ENCODE measurements at regions not wholly inside any gene's neighbourhood (a gene's known extent, or its start where the extent isn't known, plus 50 kb on each side); places are given as distances from the start of the nearest gene placed in this dataset.
"Not testable (repeated sequence)": the region's sequence is repeated elsewhere in the genome, so short reads cannot be mapped to it uniquely, and the experiment has no call there.

- no peak overlapping the region for H3K4me3 Mint-ChIP-seq
- H3K27ac Mint-ChIP-seq: no peak overlapping the region
- no peaks in the 10 kb centered on the region for H3K27me3 Mint-ChIP-seq (ENCODE audit: low read depth)
- no peaks in the 10 kb centered on the region for H3K36me3 Mint-ChIP-seq (ENCODE audit: insufficient read depth in 2 of 2)
- no peaks in the 10 kb centered on the region for H3K9me3 Mint-ChIP-seq
- no peaks in the 10 kb centered on the region for H3K4me1 Mint-ChIP-seq (ENCODE audit: low read depth)
- ATAC-seq (replicated peaks in 1 of 2) (no peak), DNase-seq (no peak)
Observed at GRCh38 chr6:145279551-145279950, 455.8 kb downstream of the EPM2A start.

GRCh38 chr6:145279993-145280392 lies 455.3 kb downstream of the EPM2A start:
- no peak for ATAC-seq (replicated peaks in 1 of 2)
- Mint-ChIP-seq H3K4me1 (ENCODE audit: low read depth) (no peaks in the 10 kb centered on the region), H3K36me3 (ENCODE audit: insufficient read depth in 2 of 2) (no peaks in the 10 kb centered on the region), H3K4me3 (no peak overlapping the region), H3K27ac (no peak overlapping the region), H3K9me3 (no peaks in the 10 kb centered on the region), H3K27me3 (ENCODE audit: low read depth) (no peaks in the 10 kb centered on the region)
- DNase-seq: no peak

- not testable (repeated sequence) for H3K4me3 Mint-ChIP-seq; H3K27me3 Mint-ChIP-seq (ENCODE audit: low read depth); DNase-seq; ATAC-seq (replicated peaks in 1 of 2); H3K36me3 Mint-ChIP-seq (ENCODE audit: insufficient read depth in 2 of 2); H3K4me1 Mint-ChIP-seq (ENCODE audit: low read depth); H3K9me3 Mint-ChIP-seq; H3K27ac Mint-ChIP-seq
Observed at GRCh38 chr6:145283209-145283608, 452.1 kb downstream of the EPM2A start.

- H3K27me3 Mint-ChIP-seq (ENCODE audit: low read depth): no peaks in the 10 kb centered on the region
- H3K27ac Mint-ChIP-seq: no peak overlapping the region
- no peak for ATAC-seq (replicated peaks in 1 of 2)
- no peaks in the 10 kb centered on the region for H3K4me1 Mint-ChIP-seq (ENCODE audit: low read depth)
- peaks cover under 1% of the 10 kb centered on the region in 2 donors for H3K9me3 Mint-ChIP-seq
- H3K36me3 Mint-ChIP-seq (ENCODE audit: insufficient read depth in 2 of 2): no peaks in the 10 kb centered on the region
- no peak overlapping the region for H3K4me3 Mint-ChIP-seq
- no peak for DNase-seq
Observed at GRCh38 chr6:145283856-145284255, 451.5 kb downstream of the EPM2A start.

- Mint-ChIP-seq H3K9me3 (peaks cover 1 to 2% of the 10 kb centered on the region in 2 donors), H3K27me3 (ENCODE audit: low read depth) (no peaks in the 10 kb centered on the region), H3K4me3 (no peak overlapping the region), H3K27ac (no peak overlapping the region), H3K4me1 (ENCODE audit: low read depth) (no peaks in the 10 kb centered on the region), H3K36me3 (ENCODE audit: insufficient read depth in 2 of 2) (no peaks in the 10 kb centered on the region)
- DNase-seq: no peak
- ATAC-seq (replicated peaks in 1 of 2): no peak
Observed at GRCh38 chr6:145286916-145287315, 448.4 kb downstream of the EPM2A start.

GRCh38 chr6:145289573-145289972 lies 445.7 kb downstream of the EPM2A start:
- DNase-seq (no peak), ATAC-seq (replicated peaks in 1 of 2) (no peak)
- Mint-ChIP-seq H3K27me3 (ENCODE audit: low read depth) (no peaks in the 10 kb centered on the region), H3K9me3 (peaks cover 1 to 2% of the 10 kb centered on the region in 2 donors), H3K4me3 (no peak overlapping the region), H3K4me1 (ENCODE audit: low read depth) (no peaks in the 10 kb centered on the region), H3K27ac (no peak overlapping the region), H3K36me3 (ENCODE audit: insufficient read depth in 2 of 2) (no peaks in the 10 kb centered on the region)

GRCh38 chr6:145290122-145290521 lies 445.2 kb downstream of the EPM2A start:
- Mint-ChIP-seq H3K36me3 (ENCODE audit: insufficient read depth in 2 of 2) (no peaks in the 10 kb centered on the region), H3K4me1 (ENCODE audit: low read depth) (no peaks in the 10 kb centered on the region), H3K27ac (peak overlapping the region; percentile 50), H3K9me3 (peaks cover 1 to 2% of the 10 kb centered on the region in 2 donors), H3K27me3 (ENCODE audit: low read depth) (no peaks in the 10 kb centered on the region), H3K4me3 (no peak overlapping the region)
- DNase-seq: no peak
- no peak for ATAC-seq (replicated peaks in 1 of 2)

- no peak for ATAC-seq (replicated peaks in 1 of 2)
- no peak for DNase-seq
- peaks cover 1 to 2% of the 10 kb centered on the region in 2 donors for H3K9me3 Mint-ChIP-seq
Observed at GRCh38 chr6:145292066-145292465, 443.3 kb downstream of the EPM2A start.

GRCh38 chr6:145294942-145295341 lies 440.4 kb downstream of the EPM2A start:
- DNase-seq (no peak), ATAC-seq (replicated peaks in 1 of 2) (no peak)
- Mint-ChIP-seq H3K4me3 (no peak overlapping the region), H3K36me3 (ENCODE audit: insufficient read depth in 2 of 2) (no peaks in the 10 kb centered on the region), H3K9me3 (no peaks in the 10 kb centered on the region), H3K27ac (no peak overlapping the region), H3K4me1 (ENCODE audit: low read depth) (no peaks in the 10 kb centered on the region), H3K27me3 (ENCODE audit: low read depth) (no peaks in the 10 kb centered on the region)

More at GRCh38 chr6:145292066-145292465, 443.3 kb downstream of the EPM2A start:
- Mint-ChIP-seq H3K4me3 (no peak overlapping the region), H3K36me3 (ENCODE audit: insufficient read depth in 2 of 2) (no peaks in the 10 kb centered on the region), H3K4me1 (ENCODE audit: low read depth) (no peaks in the 10 kb centered on the region), H3K27me3 (ENCODE audit: low read depth) (no peaks in the 10 kb centered on the region), H3K27ac (no peak overlapping the region)

GRCh38 chr6:145295746-145296145 lies 439.6 kb downstream of the EPM2A start:
- Mint-ChIP-seq H3K4me3 (no peak overlapping the region), H3K27me3 (ENCODE audit: low read depth) (no peaks in the 10 kb centered on the region), H3K36me3 (ENCODE audit: insufficient read depth in 2 of 2) (no peaks in the 10 kb centered on the region), H3K4me1 (ENCODE audit: low read depth) (no peaks in the 10 kb centered on the region), H3K9me3 (peaks cover 0 to 2% of the 10 kb centered on the region in 2 donors), H3K27ac (no peak overlapping the region)
- no peak for ATAC-seq (replicated peaks in 1 of 2)
- DNase-seq: no peak

GRCh38 chr6:145305670-145306069 lies 429.6 kb downstream of the EPM2A start:
- no peaks in the 10 kb centered on the region for H3K27me3 Mint-ChIP-seq (ENCODE audit: low read depth)
- no peaks in the 10 kb centered on the region for H3K9me3 Mint-ChIP-seq
- no peak for ATAC-seq (replicated peaks in 1 of 2)
- H3K4me1 Mint-ChIP-seq (ENCODE audit: low read depth): no peaks in the 10 kb centered on the region
- no peaks in the 10 kb centered on the region for H3K36me3 Mint-ChIP-seq (ENCODE audit: insufficient read depth in 2 of 2)
- DNase-seq: no peak
- no peak overlapping the region for H3K4me3 Mint-ChIP-seq
- no peak overlapping the region for H3K27ac Mint-ChIP-seq

GRCh38 chr6:145306489-145306888 lies 428.8 kb downstream of the EPM2A start:
- H3K36me3 Mint-ChIP-seq (ENCODE audit: insufficient read depth in 2 of 2): no peaks in the 10 kb centered on the region
- no peak for ATAC-seq (replicated peaks in 1 of 2)
- DNase-seq: no peak
- H3K4me1 Mint-ChIP-seq (ENCODE audit: low read depth): no peaks in the 10 kb centered on the region
- no peaks in the 10 kb centered on the region for H3K9me3 Mint-ChIP-seq
- H3K27me3 Mint-ChIP-seq (ENCODE audit: low read depth): no peaks in the 10 kb centered on the region
- H3K27ac Mint-ChIP-seq: no peak overlapping the region
- H3K4me3 Mint-ChIP-seq: no peak overlapping the region

GRCh38 chr6:145309842-145310535 lies 425.3 kb downstream of the EPM2A start:
- Mint-ChIP-seq H3K4me1 (ENCODE audit: low read depth) (no peaks in the 10 kb centered on the region), H3K9me3 (no peaks in the 10 kb centered on the region), H3K36me3 (ENCODE audit: insufficient read depth in 2 of 2) (no peaks in the 10 kb centered on the region), H3K4me3 (no peak overlapping the region), H3K27me3 (ENCODE audit: low read depth) (no peaks in the 10 kb centered on the region), H3K27ac (no peak overlapping the region)
- DNase-seq (no peak), ATAC-seq (replicated peaks in 1 of 2) (no peak)

GRCh38 chr6:145312481-145312880 lies 422.8 kb downstream of the EPM2A start:
- DNase-seq (no peak), ATAC-seq (replicated peaks in 1 of 2) (no peak)
- no peak overlapping the region for H3K27ac Mint-ChIP-seq
- no peaks in the 10 kb centered on the region for H3K36me3 Mint-ChIP-seq (ENCODE audit: insufficient read depth in 2 of 2)
- peaks cover 2% of the 10 kb centered on the region in 2 donors for H3K9me3 Mint-ChIP-seq
- no peaks in the 10 kb centered on the region for H3K27me3 Mint-ChIP-seq (ENCODE audit: low read depth)
- H3K4me1 Mint-ChIP-seq (ENCODE audit: low read depth): no peaks in the 10 kb centered on the region
- H3K4me3 Mint-ChIP-seq: no peak overlapping the region

All from activated T-cell treated with anti-CD3 and anti-CD28 coated beads, Interleukin-2, amount 50 U/mL, for 72 hours (primary cell).